WTC11 (cell line): ENCODE measurements at regions not wholly inside any gene's neighbourhood (a gene's known extent, or its start where the extent isn't known, plus 50 kb on each side); places are given as distances from the start of the nearest gene placed in this dataset.

Source experiments
- ATAC-seq: fragments of 200-7000 bp; cut with Tn5 transposase; 2 replicates; pipeline ENCODE4 v1.10.0; 2021; ENCODE audit warnings: mild to moderate bottlenecking, moderate library complexity
- CTCF ChIA-PET: fragments of 300-600 bp; sonication (Branson Sonifier 250); formaldehyde crosslinking; loops from one replicate; lab custom pipeline; 2021; ENCODE audit warnings: antibody characterized with exemption; lab: Charles Lee
- POLR2A ChIA-PET: fragments of 350-600 bp; sonication (Branson Sonifier 250); formaldehyde crosslinking; loops from one replicate; lab custom pipeline; 2021; ENCODE audit warnings: antibody characterized with exemption; lab: Charles Lee
- DNase-seq: peaks from one replicate; pipeline ENCODE4 v3.0.0; 2021; ENCODE audit warnings: low spot score
- H3K27ac Mint-ChIP-seq: 2 replicates; pipeline ENCODE4 v1.8.0; 2021; ENCODE audit warnings: mixed read lengths
- H3K27me3 Mint-ChIP-seq: 2 replicates; pipeline ENCODE4 v1.8.0; 2021; ENCODE audit warnings: low read depth, mild to moderate bottlenecking, moderate library complexity, mixed read lengths
- H3K36me3 Mint-ChIP-seq: 2 replicates; pipeline ENCODE4 v1.8.0; 2021; ENCODE audit warnings: mixed read lengths
- H3K4me1 Mint-ChIP-seq: 2 replicates; pipeline ENCODE4 v1.8.0; 2022; ENCODE audit warnings: mixed read lengths
- H3K4me3 Mint-ChIP-seq: 2 replicates; pipeline ENCODE4 v1.8.0; 2021; ENCODE audit warnings: mild to moderate bottlenecking, moderate library complexity, mixed read lengths
- H3K9me3 Mint-ChIP-seq: 2 replicates; pipeline ENCODE4 v1.8.0; 2021; ENCODE audit warnings: mixed read lengths
- ATF3 ChIP-seq: sonication (generic); formaldehyde crosslinking; conservative IDR thresholded peaks from 2 replicates; pipeline ENCODE4 v1.8.1; 2022; ENCODE audit warnings: mild to moderate bottlenecking, missing genetic modification reagents
- E2F5 ChIP-seq: sonication (generic); formaldehyde crosslinking; IDR thresholded peaks from 2 replicates; pipeline ENCODE4 v1.8.1; 2022; ENCODE audit warnings: mild to moderate bottlenecking, moderate library complexity, missing genetic modification reagents
- ELF4 ChIP-seq: sonication (generic); formaldehyde crosslinking; IDR thresholded peaks from 2 replicates; pipeline ENCODE4 v1.8.1; 2022; ENCODE audit warnings: low read depth, mild to moderate bottlenecking, moderate library complexity, missing genetic modification reagents
- EMX1 ChIP-seq: fragments of 250-450 bp; sonication (Bioruptor Pico); IDR thresholded peaks from 2 replicates; pipeline ENCODE4 v1.8.0; 2021; ENCODE audit warnings: mild to moderate bottlenecking
- FOXJ3 ChIP-seq: sonication (generic); formaldehyde crosslinking; IDR thresholded peaks from 2 replicates; pipeline ENCODE4 v1.9.0; 2021; ENCODE audit warnings: missing genetic modification reagents, mild to moderate bottlenecking, borderline replicate concordance
- FOXK1 ChIP-seq: sonication (generic); formaldehyde crosslinking; IDR thresholded peaks from 2 replicates; pipeline ENCODE4 v1.8.0; 2022; ENCODE audit warnings: mild to moderate bottlenecking, moderate library complexity, missing genetic modification reagents
- GRHL2 ChIP-seq: fragments of 250-450 bp; sonication (Bioruptor Pico); IDR thresholded peaks from 2 replicates; pipeline ENCODE4 v1.8.0; 2022; ENCODE audit warnings: mild to moderate bottlenecking, moderate library complexity; ENCODE audit not compliant: insufficient replicate concordance, severe bottlenecking
- HMGA2 ChIP-seq: fragments of 250-450 bp; sonication (Bioruptor Pico); IDR thresholded peaks from 2 replicates; pipeline ENCODE4 v1.4.0; 2021; ENCODE audit warnings: mild to moderate bottlenecking, moderate library complexity
- IRF2 ChIP-seq: sonication (generic); formaldehyde crosslinking; IDR thresholded peaks from 2 replicates; pipeline ENCODE4 v1.8.0; 2022; ENCODE audit warnings: low read depth, missing genetic modification reagents, borderline replicate concordance
- MXD4 ChIP-seq: fragments of 250-450 bp; sonication (Bioruptor Pico); IDR thresholded peaks from 2 replicates; pipeline ENCODE4 v1.8.0; 2021; ENCODE audit warnings: mild to moderate bottlenecking, moderate library complexity, borderline replicate concordance
- NFE2L1 ChIP-seq: sonication (generic); formaldehyde crosslinking; IDR thresholded peaks from 2 replicates; pipeline ENCODE4 v1.8.1; 2023; ENCODE audit warnings: missing genetic modification reagents
- NFYB ChIP-seq: sonication (generic); formaldehyde crosslinking; conservative IDR thresholded peaks from 2 replicates; pipeline ENCODE4 v1.8.0; 2022; ENCODE audit warnings: low read depth, missing genetic modification reagents
- NR3C1 ChIP-seq: sonication (generic); formaldehyde crosslinking; conservative IDR thresholded peaks from 2 replicates; pipeline ENCODE4 v1.8.1; 2023; ENCODE audit warnings: low read depth, mild to moderate bottlenecking, missing genetic modification reagents
- PRRX2 ChIP-seq: fragments of 250-450 bp; sonication (Bioruptor Pico); IDR thresholded peaks from 2 replicates; pipeline ENCODE4 v1.8.0; 2021; ENCODE audit warnings: mild to moderate bottlenecking
- RORB ChIP-seq: fragments of 250-450 bp; sonication (Bioruptor Pico); IDR thresholded peaks from 2 replicates; pipeline ENCODE4 v1.9.0; 2021; ENCODE audit warnings: mild to moderate bottlenecking
- SMAD3 ChIP-seq: sonication (generic); formaldehyde crosslinking; IDR thresholded peaks from 2 replicates; pipeline ENCODE4 v1.8.0; 2022; ENCODE audit warnings: missing genetic modification reagents, mild to moderate bottlenecking, borderline replicate concordance
- TEAD4 ChIP-seq: sonication (generic); formaldehyde crosslinking; IDR thresholded peaks from 2 replicates; pipeline ENCODE4 v1.8.0; 2022; ENCODE audit warnings: mild to moderate bottlenecking, missing genetic modification reagents
- ZNF138 ChIP-seq: sonication (generic); formaldehyde crosslinking; conservative IDR thresholded peaks from 2 replicates; pipeline ENCODE4 v1.8.1; 2022; ENCODE audit warnings: mild to moderate bottlenecking, moderate library complexity, missing genetic modification reagents
- ZNF232 ChIP-seq: sonication (generic); formaldehyde crosslinking; IDR thresholded peaks from 2 replicates; pipeline ENCODE4 v1.8.0; 2022; ENCODE audit warnings: mild to moderate bottlenecking, missing genetic modification reagents
- ZNF263 ChIP-seq: sonication (generic); formaldehyde crosslinking; IDR thresholded peaks from 2 replicates; pipeline ENCODE4 v1.8.1; 2022; ENCODE audit warnings: low read depth, mild to moderate bottlenecking, moderate library complexity, missing genetic modification reagents
- ZNF396 ChIP-seq: fragments of 250-450 bp; sonication (Bioruptor Pico); IDR thresholded peaks from 2 replicates; pipeline ENCODE4 v1.8.0; 2021; ENCODE audit warnings: mild to moderate bottlenecking, moderate library complexity, borderline replicate concordance
- TF ChIP-seq, protein P1 (sequence below): sonication (generic); formaldehyde crosslinking; IDR thresholded peaks from 2 replicates; pipeline ENCODE4 v1.8.1; 2022; ENCODE audit warnings: low read depth, mild to moderate bottlenecking, moderate library complexity, missing genetic modification reagents, borderline replicate concordance
- TF ChIP-seq, protein P2 (sequence below): sonication (generic); formaldehyde crosslinking; IDR thresholded peaks from 2 replicates; pipeline ENCODE4 v1.8.1; 2023; ENCODE audit warnings: mild to moderate bottlenecking, moderate library complexity, missing genetic modification reagents

DNA sequence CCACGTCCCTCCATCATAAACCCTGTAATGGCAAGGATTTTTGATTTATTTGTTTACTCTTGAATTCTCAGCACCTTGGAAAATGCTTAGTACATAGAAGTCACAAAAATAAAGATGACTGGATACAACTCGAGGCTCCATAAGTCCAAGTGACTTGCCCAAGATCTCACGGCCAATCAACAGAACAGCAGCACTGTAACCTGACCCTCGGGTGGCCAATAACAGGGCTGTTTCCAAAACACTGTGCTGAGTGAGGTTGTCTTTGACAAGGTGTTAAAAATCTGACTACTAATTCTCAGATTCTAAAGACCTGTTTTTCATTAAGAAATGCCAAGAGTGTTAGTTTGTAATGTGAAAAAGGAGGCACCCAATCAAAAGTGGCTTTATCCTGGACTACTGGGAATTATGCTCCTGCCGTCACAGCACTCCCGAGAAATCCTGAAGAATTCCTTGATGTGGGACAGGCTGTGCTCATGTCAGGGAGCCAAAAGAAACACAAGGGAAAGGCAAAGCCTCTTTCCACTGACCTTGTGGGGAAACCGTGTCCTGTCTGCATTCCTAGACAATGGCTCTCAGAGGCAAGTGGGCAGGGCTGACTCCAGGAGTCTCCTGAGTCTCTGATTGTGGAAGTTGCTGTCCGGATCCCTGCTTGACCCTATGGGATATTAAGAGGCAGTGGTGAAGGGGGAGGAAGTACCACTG is 204.7 kb upstream of the PELI2 start:
- no peaks in the 10 kb centered on the region; the same call in 1 of the 2 replicates for H3K27me3 Mint-ChIP-seq
- POLR2A ChIA-PET: no interaction called here
- peaks cover 11% of the 10 kb centered on the region for H3K9me3 Mint-ChIP-seq
- no peak overlapping the region for H3K27ac Mint-ChIP-seq
- CTCF ChIA-PET: no interaction called here
- ATAC-seq: no peak
- TF ChIP-seq EMX1 (no peak), TEAD4 (no peak), IRF2 (CRISPR knock-in tag) (no peak), ZNF396 (CRISPR knock-in tag) (no peak), GRHL2 (CRISPR knock-in tag) (no peak), RORB (CRISPR knock-in tag) (no peak), PRRX2 (CRISPR knock-in tag) (no peak), ZNF138 (no peak), NFYB (no peak), FOXJ3 (no peak), ATF3 (no peak), FOXK1 (no peak), MXD4 (no peak), NFE2L1 (CRISPR knock-in tag) (no peak)
- TF ChIP-seq, protein P1, sequence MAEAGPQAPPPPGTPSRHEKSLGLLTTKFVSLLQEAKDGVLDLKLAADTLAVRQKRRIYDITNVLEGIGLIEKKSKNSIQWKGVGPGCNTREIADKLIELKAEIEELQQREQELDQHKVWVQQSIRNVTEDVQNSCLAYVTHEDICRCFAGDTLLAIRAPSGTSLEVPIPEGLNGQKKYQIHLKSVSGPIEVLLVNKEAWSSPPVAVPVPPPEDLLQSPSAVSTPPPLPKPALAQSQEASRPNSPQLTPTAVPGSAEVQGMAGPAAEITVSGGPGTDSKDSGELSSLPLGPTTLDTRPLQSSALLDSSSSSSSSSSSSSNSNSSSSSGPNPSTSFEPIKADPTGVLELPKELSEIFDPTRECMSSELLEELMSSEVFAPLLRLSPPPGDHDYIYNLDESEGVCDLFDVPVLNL (CRISPR knock-in tag): no peak
- TF ChIP-seq, protein P2, sequence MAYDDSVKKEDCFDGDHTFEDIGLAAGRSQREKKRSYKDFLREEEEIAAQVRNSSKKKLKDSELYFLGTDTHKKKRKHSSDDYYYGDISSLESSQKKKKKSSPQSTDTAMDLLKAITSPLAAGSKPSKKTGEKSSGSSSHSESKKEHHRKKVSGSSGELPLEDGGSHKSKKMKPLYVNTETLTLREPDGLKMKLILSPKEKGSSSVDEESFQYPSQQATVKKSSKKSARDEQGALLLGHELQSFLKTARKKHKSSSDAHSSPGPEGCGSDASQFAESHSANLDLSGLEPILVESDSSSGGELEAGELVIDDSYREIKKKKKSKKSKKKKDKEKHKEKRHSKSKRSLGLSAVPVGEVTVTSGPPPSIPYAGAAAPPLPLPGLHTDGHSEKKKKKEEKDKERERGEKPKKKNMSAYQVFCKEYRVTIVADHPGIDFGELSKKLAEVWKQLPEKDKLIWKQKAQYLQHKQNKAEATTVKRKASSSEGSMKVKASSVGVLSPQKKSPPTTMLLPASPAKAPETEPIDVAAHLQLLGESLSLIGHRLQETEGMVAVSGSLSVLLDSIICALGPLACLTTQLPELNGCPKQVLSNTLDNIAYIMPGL: no peak
- peaks cover 25% of the 10 kb centered on the region for H3K4me1 Mint-ChIP-seq
- no peak for DNase-seq
- no peak overlapping the region for H3K4me3 Mint-ChIP-seq
- H3K36me3 Mint-ChIP-seq: no peaks in the 10 kb centered on the region; the same call in 1 of the 2 replicates

- DNase-seq (no peak), ATAC-seq (no peak)
- H3K4me1 Mint-ChIP-seq: peaks cover 15% of the 10 kb centered on the region
- ChIA-PET CTCF (interaction anchor here (0.9 kb wide), 1 partner anchor 183 kb away, joined by 3 read pairs; no protein-coding TSS in a partner anchor), POLR2A (no interaction called here)
- TF ChIP-seq PRRX2 (CRISPR knock-in tag) (no peak), MXD4 (no peak), EMX1 (no peak), ZNF263 (CRISPR knock-in tag) (no peak), E2F5 (CRISPR knock-in tag) (no peak), ELF4 (CRISPR knock-in tag) (no peak), SMAD3 (CRISPR knock-in tag) (no peak), HMGA2 (no peak), NFYB (no peak), ZNF232 (CRISPR knock-in tag) (no peak), NR3C1 (CRISPR knock-in tag) (no peak), ZNF396 (CRISPR knock-in tag) (no peak)
- TF ChIP-seq, protein P2: no peak
- H3K9me3 Mint-ChIP-seq: peaks cover 11% of the 10 kb centered on the region
- H3K4me3 Mint-ChIP-seq: no peak overlapping the region
- no peaks in the 10 kb centered on the region; the same call in 1 of the 2 replicates for H3K27me3 Mint-ChIP-seq
- no peak overlapping the region for H3K27ac Mint-ChIP-seq
- no peaks in the 10 kb centered on the region; the same call in 1 of the 2 replicates for H3K36me3 Mint-ChIP-seq
Observed at GRCh38 chr14:55914771-55915170, 203.4 kb upstream of the PELI2 start.
